Spleen (tissue), 7 donors: ENCODE measurements at regions not wholly inside any gene's neighbourhood (a gene's known extent, or its start where the extent isn't known, plus 50 kb on each side); places are given as distances from the start of the nearest gene placed in this dataset.
"Not testable (repeated sequence)": the region's sequence is repeated elsewhere in the genome, so short reads cannot be mapped to it uniquely, and the experiment has no call there.

ENCODE experiments used
- CTCF ChIP-seq, 11 experiments: fragments of 200-600 bp in 7 of 11; fragments of 450-650 bp in 4 of 11; sonication (generic) in 4 of 11; IDR thresholded peaks in 8 of 11; conservative IDR thresholded peaks in 3 of 11; 1 replicate in 7 of 11; 2 replicates in 4 of 11; pipeline versions ENCODE4 v1.4.0 to v1.8.0; 2016 to 2021; ENCODE audit warnings: antibody characterized with exemption in 11 of 11, inconsistent platforms in 4 of 11, mild to moderate bottlenecking in 1 of 11
- POLR2A ChIP-seq, 3 donors: fragments of 450-650 bp; IDR thresholded peaks; one replicate each; pipeline ENCODE4 v1.5.1; 2017; ENCODE audit warnings: antibody characterized with exemption in 3 of 3, mild to moderate bottlenecking in 1 of 3
- POLR2AphosphoS5 ChIP-seq, 3 donors: sonication (generic); formaldehyde crosslinking; IDR thresholded peaks; one replicate each; pipeline ENCODE4 v1.5.1; 2017; ENCODE audit warnings: antibody characterized with exemption in 3 of 3
- donor health status: DM: no; HTN: no; CAD: no; lungs with moderate emphysema.
- donor health status: DM: no; HTN: no; CAD: no.
- donor health status: DM: no; HTN: no; CAD: no.

DNA sequence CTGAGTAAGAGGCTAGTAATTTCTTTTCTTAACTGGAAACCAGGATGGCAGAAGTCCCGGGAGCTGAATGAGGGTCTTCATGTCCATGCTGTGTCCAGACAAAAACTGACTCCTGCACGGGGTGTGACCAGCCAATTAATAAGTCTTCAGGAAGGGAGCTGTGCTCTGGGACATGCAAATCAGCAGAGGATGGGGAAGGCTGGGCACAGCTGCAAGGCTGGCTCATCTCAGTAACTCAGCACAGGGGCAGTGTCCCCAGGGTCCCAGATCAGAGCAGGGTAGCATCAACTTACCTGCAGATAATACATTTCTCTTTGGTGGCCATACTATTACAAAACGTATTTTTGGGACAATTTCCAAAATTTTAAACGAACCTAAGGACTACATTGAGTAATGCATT is 595.6 kb downstream of the RPIA start:
- not testable (repeated sequence) for TF ChIP-seq CTCF (IDR thresholded peaks at IDR 0.05 in 8 of 11, conservative IDR thresholded peaks at IDR 0.05 in 3 of 11); POLR2A (IDR thresholded peaks at IDR 0.05); POLR2AphosphoS5 (IDR thresholded peaks at IDR 0.05)
